Neural cell (in vitro differentiated cells): ENCODE measurements at regions not wholly inside any gene's neighbourhood (a gene's known extent, or its start where the extent isn't known, plus 50 kb on each side); places are given as distances from the start of the nearest gene placed in this dataset.

ENCODE experiments used
- H2AFZ ChIP-seq: fragments of 200-600, 300-800 bp; sonication (generic), shearing (Covaris generic); 2 replicates; pipeline ENCODE4 v1.6.0; 2014; ENCODE audit warnings: low read depth, mild to moderate bottlenecking, antibody characterized with exemption, low read length, moderate library complexity
- H3F3A ChIP-seq: fragments of 200-600 bp; shearing (Covaris generic); 2 replicates; pipeline ENCODE4 v1.6.1; 2016; ENCODE audit warnings: mild to moderate bottlenecking, moderate library complexity, mixed read lengths, antibody characterized with exemption, low read length; ENCODE audit not compliant: insufficient read depth, poor library complexity, severe bottlenecking
- H3K27ac ChIP-seq: fragments of 200-600, 300-800 bp; sonication (generic), shearing (Covaris generic); 2 replicates; pipeline ENCODE4 v1.5.1; 2014; ENCODE audit warnings: mild to moderate bottlenecking, low read length, moderate library complexity
- H3K27me3 ChIP-seq: fragments of 300-800, 200-600 bp; sonication (generic), shearing (Covaris generic); 2 replicates; pipeline ENCODE4 v1.6.0; 2014; ENCODE audit warnings: mild to moderate bottlenecking, low read depth, low read length, moderate library complexity; ENCODE audit not compliant: insufficient read depth
- H3K36me3 ChIP-seq: fragments of 300-800, 200-600 bp; sonication (generic), shearing (Covaris generic); 2 replicates; pipeline ENCODE4 v1.5.1; 2014; ENCODE audit warnings: mild to moderate bottlenecking, antibody characterized with exemption, low read length, moderate library complexity; ENCODE audit not compliant: insufficient read depth
- H3K4me2 ChIP-seq: fragments of 300-800, 200-600 bp; sonication (generic), shearing (Covaris generic); 2 replicates; pipeline ENCODE4 v1.6.0; 2014; ENCODE audit warnings: mild to moderate bottlenecking, low read length
- H3K4me3 ChIP-seq: fragments of 300-800, 200-600 bp; sonication (generic), shearing (Covaris generic); 2 replicates; pipeline ENCODE4 v1.5.1; 2014; ENCODE audit warnings: mild to moderate bottlenecking, low read length, moderate library complexity
- H3K79me2 ChIP-seq: fragments of 200-600 bp; shearing (Covaris generic); replicated peaks from 2 replicates; pipeline ENCODE4 v1.6.0; 2014; ENCODE audit warnings: mild to moderate bottlenecking, low read length, moderate library complexity; ENCODE audit not compliant: insufficient read depth
- H3K9ac ChIP-seq: fragments of 300-800, 200-600 bp; sonication (generic), shearing (Covaris generic); 2 replicates; pipeline ENCODE4 v1.6.1; 2016; ENCODE audit warnings: mild to moderate bottlenecking, low read length, mixed read lengths
- H3K9me2 ChIP-seq: fragments of 200-600 bp; shearing (Covaris generic); 2 replicates; pipeline ENCODE4 v1.6.1; 2016; ENCODE audit warnings: mild to moderate bottlenecking, low read length, mixed read lengths; ENCODE audit not compliant: insufficient read depth
- H3K9me3 ChIP-seq: fragments of 200-600, 300-800 bp; sonication (generic), shearing (Covaris generic); 2 replicates; pipeline ENCODE4 v1.6.1; 2016; ENCODE audit warnings: mild to moderate bottlenecking, mixed run types, low read length, moderate library complexity, mixed read lengths
- H4K20me1 ChIP-seq: fragments of 200-600 bp; shearing (Covaris generic); 2 replicates; pipeline ENCODE4 v1.6.1; 2016; ENCODE audit warnings: mild to moderate bottlenecking, mixed run types; ENCODE audit not compliant: insufficient read depth
- CTCF ChIP-seq: fragments of 450-650 bp; IDR thresholded peaks from 2 replicates; pipeline ENCODE4 v1.5.1; 2014; ENCODE audit warnings: antibody characterized with exemption, mild to moderate bottlenecking, moderate library complexity; ENCODE audit not compliant: poor library complexity, severe bottlenecking
- EP300 ChIP-seq: fragments of 450-650 bp; conservative IDR thresholded peaks from 2 replicates; pipeline ENCODE4 v1.6.1; 2014; ENCODE audit warnings: antibody characterized with exemption, mild to moderate bottlenecking, moderate library complexity; ENCODE audit not compliant: poor library complexity, severe bottlenecking
- EZH2 ChIP-seq: fragments of 200-600, 300-800 bp; shearing (Covaris generic), sonication (generic); IDR thresholded peaks from 2 replicates; pipeline ENCODE4 v1.6.1; 2014; ENCODE audit warnings: antibody characterized with exemption, low read length, borderline replicate concordance, mild to moderate bottlenecking; ENCODE audit not compliant: insufficient read depth, poor library complexity, severe bottlenecking
- MXI1 ChIP-seq: fragments of 450-650 bp; conservative IDR thresholded peaks from 2 replicates; pipeline ENCODE4 v1.6.1; 2014; ENCODE audit warnings: antibody characterized with exemption, mild to moderate bottlenecking; ENCODE audit not compliant: poor library complexity, severe bottlenecking
- POLR2AphosphoS5 ChIP-seq: IDR thresholded peaks from 2 replicates; pipeline ENCODE4 v1.6.1; 2012
- RAD21 ChIP-seq: fragments of 450-650 bp; conservative IDR thresholded peaks from 2 replicates; pipeline ENCODE4 v1.6.1; 2014; ENCODE audit warnings: antibody characterized with exemption, mild to moderate bottlenecking, moderate library complexity
- REST ChIP-seq: IDR thresholded peaks from 2 replicates; pipeline ENCODE4 v1.6.1; 2012; ENCODE audit warnings: borderline replicate concordance
- SMC3 ChIP-seq: fragments of 450-650 bp; conservative IDR thresholded peaks from 2 replicates; pipeline ENCODE4 v1.6.1; 2014; ENCODE audit warnings: antibody characterized with exemption, mild to moderate bottlenecking, moderate library complexity; ENCODE audit not compliant: poor library complexity
- TAF1 ChIP-seq: IDR thresholded peaks from 2 replicates; pipeline ENCODE4 v1.6.1; 2012; ENCODE audit warnings: low read depth

GRCh38 chr5:174608631-174609097 is 115.7 kb upstream of the MSX2 start:
- Histone ChIP-seq H3K79me2 (no peaks in the 10 kb centered on the region), H3K36me3 (no peaks in the 10 kb centered on the region), H2AFZ (no peak overlapping the region), H3K9ac (no peak overlapping the region), H3K9me3 (no peaks in the 10 kb centered on the region), H3F3A (no peaks in the 10 kb centered on the region), H3K27me3 (no peaks in the 10 kb centered on the region), H3K27ac (no peak overlapping the region), H3K4me2 (no peak overlapping the region), H4K20me1 (no peaks in the 10 kb centered on the region), H3K9me2 (no peaks in the 10 kb centered on the region), H3K4me3 (no peak overlapping the region)
- TF ChIP-seq POLR2AphosphoS5 (no peak), MXI1 (no peak), REST (no peak), CTCF (no peak), SMC3 (no peak), TAF1 (no peak), RAD21 (no peak), EZH2 (no peak), EP300 (no peak)

GRCh38 chr5:174609116-174609515 is 115.3 kb upstream of the MSX2 start:
- H3K27ac ChIP-seq = no peak overlapping the region
- no peaks in the 10 kb centered on the region for H3K36me3 ChIP-seq
- no peak overlapping the region for H3K4me3 ChIP-seq
- H2AFZ ChIP-seq = no peak overlapping the region
- H3K79me2 ChIP-seq = no peaks in the 10 kb centered on the region
- H3K9me2 ChIP-seq = no peaks in the 10 kb centered on the region
- no peaks in the 10 kb centered on the region for H3K27me3 ChIP-seq
- no peaks in the 10 kb centered on the region for H4K20me1 ChIP-seq
- H3K4me2 ChIP-seq = no peak overlapping the region
- TF ChIP-seq REST (no peak), TAF1 (no peak), EZH2 (no peak), POLR2AphosphoS5 (no peak), EP300 (no peak), CTCF (no peak), RAD21 (no peak), SMC3 (no peak), MXI1 (no peak)
- H3K9me3 ChIP-seq = no peaks in the 10 kb centered on the region
- H3F3A ChIP-seq = no peaks in the 10 kb centered on the region
- no peak overlapping the region for H3K9ac ChIP-seq
